ENCODE measurements at regions not wholly inside any gene's neighbourhood (a gene's known extent, or its start where the extent isn't known, plus 50 kb on each side); places are given as distances from the start of the nearest gene placed in this dataset.

DNA sequence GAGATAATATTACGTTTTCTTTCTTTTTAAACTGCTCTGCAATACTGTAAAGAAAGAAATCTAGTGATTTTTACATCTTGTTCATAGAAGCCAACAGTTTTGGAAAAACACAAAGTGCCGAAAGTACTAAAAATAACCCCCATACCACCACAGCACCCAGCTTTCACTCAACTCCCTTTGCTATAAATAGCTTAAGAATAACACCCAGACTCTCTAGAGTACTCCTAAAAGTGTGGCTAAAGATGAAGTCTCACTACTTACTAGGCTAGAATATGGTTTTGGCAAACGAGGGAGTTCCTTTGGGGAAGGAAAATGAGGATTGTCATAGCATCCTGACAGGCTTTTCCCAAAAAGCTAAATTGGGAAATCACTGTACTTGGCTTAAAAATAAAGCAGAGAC lies 151.8 kb upstream of the ANK3 start:
- intact Hi-C loops (cut with DNase I): no loop called here
- 53 to 69% methylated on average over 3 of the region's 3 CpGs for WGBS, 2 donors
- TF ChIP-seq, protein P1, sequence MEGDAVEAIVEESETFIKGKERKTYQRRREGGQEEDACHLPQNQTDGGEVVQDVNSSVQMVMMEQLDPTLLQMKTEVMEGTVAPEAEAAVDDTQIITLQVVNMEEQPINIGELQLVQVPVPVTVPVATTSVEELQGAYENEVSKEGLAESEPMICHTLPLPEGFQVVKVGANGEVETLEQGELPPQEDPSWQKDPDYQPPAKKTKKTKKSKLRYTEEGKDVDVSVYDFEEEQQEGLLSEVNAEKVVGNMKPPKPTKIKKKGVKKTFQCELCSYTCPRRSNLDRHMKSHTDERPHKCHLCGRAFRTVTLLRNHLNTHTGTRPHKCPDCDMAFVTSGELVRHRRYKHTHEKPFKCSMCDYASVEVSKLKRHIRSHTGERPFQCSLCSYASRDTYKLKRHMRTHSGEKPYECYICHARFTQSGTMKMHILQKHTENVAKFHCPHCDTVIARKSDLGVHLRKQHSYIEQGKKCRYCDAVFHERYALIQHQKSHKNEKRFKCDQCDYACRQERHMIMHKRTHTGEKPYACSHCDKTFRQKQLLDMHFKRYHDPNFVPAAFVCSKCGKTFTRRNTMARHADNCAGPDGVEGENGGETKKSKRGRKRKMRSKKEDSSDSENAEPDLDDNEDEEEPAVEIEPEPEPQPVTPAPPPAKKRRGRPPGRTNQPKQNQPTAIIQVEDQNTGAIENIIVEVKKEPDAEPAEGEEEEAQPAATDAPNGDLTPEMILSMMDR (IDR thresholded peaks at IDR 0.05): no peak
- TF ChIP-seq POLR2A (IDR thresholded peaks at IDR 0.05): no peak

DNA sequence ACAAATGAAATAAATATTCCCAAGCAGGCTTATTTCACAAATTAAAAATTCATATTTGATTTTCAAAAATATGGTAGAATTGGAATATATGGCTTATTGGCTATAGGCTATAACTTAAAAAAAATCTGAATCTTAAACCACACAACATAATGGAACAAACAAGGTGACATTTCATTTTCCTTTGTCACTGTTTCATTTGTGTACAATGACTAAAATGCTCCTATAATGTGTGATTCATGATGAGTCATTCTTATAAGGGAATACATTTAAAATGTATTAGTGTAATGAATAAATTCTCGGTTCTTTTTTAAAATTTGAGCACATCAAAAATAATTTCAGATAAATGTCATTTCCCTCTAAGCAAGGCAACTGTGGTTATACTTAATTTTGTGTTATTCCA lies 148.0 kb upstream of the ANK3 start:
- no peaks in the 10 kb centered on the region for H3K9me3 ChIP-seq
- H3K27me3 ChIP-seq: no peaks in the 10 kb centered on the region
- no peaks in the 10 kb centered on the region for H3K36me3 ChIP-seq
- 27 to 42% methylated on average over 1 of the region's 1 CpG for WGBS, 2 donors
- no peak overlapping the region for H3K4me3 ChIP-seq
- H3K4me1 ChIP-seq: peaks cover 0 to 3% (median 0%) of the 10 kb centered on the region in 3 donors
- DNase-seq: no peak
- TF ChIP-seq, protein P1 (IDR thresholded peaks at IDR 0.05): no peak
- no peak for TF ChIP-seq POLR2A (IDR thresholded peaks at IDR 0.05)
- no peak overlapping the region for H3K27ac ChIP-seq
- intact Hi-C loops (cut with DNase I): no loop called here

More for the DNA sequence above, 151.8 kb upstream of the ANK3 start:
- DNase-seq: no peak
- no peaks in the 10 kb centered on the region for H3K36me3 ChIP-seq
- H3K4me1 ChIP-seq: peaks cover 0 to 5% (median 0%) of the 10 kb centered on the region in 3 donors
- H3K4me3 ChIP-seq: no peak overlapping the region
- no peak overlapping the region for H3K27ac ChIP-seq
- H3K9me3 ChIP-seq: no peaks in the 10 kb centered on the region
- no peaks in the 10 kb centered on the region for H3K27me3 ChIP-seq

DNA sequence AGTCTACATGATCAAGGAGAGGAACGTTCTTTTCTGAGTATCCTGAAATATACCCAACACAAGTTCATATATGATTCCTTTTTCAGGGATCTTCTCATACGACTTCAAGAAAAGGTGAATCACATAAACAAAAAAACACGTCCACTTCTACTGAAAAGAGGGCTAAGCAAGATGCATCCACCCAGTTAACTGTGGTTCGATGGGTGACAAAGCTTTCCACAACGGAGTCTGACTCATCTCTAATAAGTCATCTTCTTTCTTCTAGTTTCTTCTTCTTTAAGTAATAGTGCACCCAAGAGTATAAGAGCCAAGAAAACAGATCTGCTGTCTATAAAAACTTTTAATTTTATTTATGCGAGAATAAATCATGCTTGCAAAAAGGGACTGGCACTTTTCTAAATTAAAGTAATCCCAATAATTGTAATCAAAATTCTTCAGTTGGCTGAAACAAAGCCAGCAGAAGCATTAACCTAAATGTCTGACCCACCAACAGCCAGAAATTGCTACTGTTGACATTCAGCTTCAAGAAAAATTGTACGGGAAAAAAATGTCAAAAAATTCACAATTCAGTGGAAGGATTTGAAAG lies 146.9 kb upstream of the ANK3 start:
- no peaks in the 10 kb centered on the region for H3K9me3 ChIP-seq
- intact Hi-C loops (cut with DNase I): no loop called here
- no peak overlapping the region for H3K27ac ChIP-seq
- no peak for TF ChIP-seq POLR2A (IDR thresholded peaks at IDR 0.05)
- TF ChIP-seq, protein P1 (IDR thresholded peaks at IDR 0.05): no peak
- no peak for DNase-seq
- H3K4me3 ChIP-seq: no peak overlapping the region
- no peaks in the 10 kb centered on the region for H3K27me3 ChIP-seq
- H3K36me3 ChIP-seq: no peaks in the 10 kb centered on the region
- H3K4me1 ChIP-seq: no peaks in the 10 kb centered on the region
- WGBS, 2 donors: 54 to 57% methylated on average over 7 of the region's 7 CpGs

DNA sequence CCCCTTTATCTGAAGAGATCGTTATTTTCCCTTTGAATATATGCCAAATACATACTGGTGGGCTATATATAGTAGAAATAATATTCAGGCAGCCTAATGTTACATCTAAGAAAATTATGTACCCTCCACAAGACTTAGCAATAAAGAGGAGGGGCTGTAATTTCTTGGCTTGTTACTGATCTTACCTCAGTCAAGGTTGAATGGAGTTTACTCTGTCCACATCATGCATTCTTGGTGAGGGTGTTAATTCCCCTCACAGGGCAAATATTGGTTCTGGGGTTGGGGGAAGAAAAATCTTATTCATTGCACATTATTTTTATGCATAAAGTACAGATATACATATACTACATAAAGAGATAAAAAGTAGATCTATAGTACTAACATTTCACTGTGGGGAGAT lies 145.8 kb upstream of the ANK3 start:
- no peak overlapping the region for H3K27ac ChIP-seq
- 80 to 82% methylated on average over 1 of the region's 1 CpG for WGBS, 2 donors
- TF ChIP-seq, protein P1 (IDR thresholded peaks at IDR 0.05): no peak
- no peak for TF ChIP-seq POLR2A (IDR thresholded peaks at IDR 0.05)
- no peaks in the 10 kb centered on the region for H3K36me3 ChIP-seq
- no peaks in the 10 kb centered on the region for H3K9me3 ChIP-seq
- H3K27me3 ChIP-seq: no peaks in the 10 kb centered on the region
- no peak overlapping the region for H3K4me3 ChIP-seq
- H3K4me1 ChIP-seq: no peaks in the 10 kb centered on the region
- intact Hi-C loops (cut with DNase I): no loop called here
- no peak for DNase-seq

DNA sequence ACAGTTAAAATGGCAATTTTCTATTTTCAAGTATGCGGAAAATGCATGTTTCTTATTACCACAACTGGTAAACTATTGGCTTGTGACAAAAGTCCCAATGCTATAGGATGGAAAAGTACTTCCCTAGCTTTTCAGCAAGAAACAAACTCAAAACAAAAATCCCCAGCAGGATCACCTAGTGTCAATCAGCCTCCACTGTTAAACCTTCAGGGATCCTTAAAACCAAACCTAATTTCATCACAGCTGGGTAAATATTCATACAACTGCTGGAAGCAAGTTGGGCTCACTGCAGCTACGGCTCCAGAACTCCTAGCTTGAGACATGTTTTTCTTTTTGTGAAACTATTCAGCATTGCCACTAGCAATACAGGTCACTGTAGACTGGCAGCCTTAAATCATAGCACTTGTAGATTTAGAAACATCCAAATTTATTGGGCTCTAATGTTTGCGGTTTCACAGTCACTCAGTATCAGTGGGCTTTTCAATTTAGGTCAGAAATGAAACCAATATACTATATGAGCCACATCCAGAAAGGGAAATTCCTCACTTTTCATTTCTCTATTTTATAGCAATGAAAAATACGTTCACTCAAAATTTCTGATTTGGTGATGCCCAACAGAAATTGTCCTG lies 145.2 kb upstream of the ANK3 start:
- no peak overlapping the region for H3K4me3 ChIP-seq
- H3K9me3 ChIP-seq: no peaks in the 10 kb centered on the region
- no peaks in the 10 kb centered on the region for H3K4me1 ChIP-seq
- intact Hi-C loops (cut with DNase I): no loop called here
- H3K27ac ChIP-seq: no peak overlapping the region
- TF ChIP-seq, protein P1 (IDR thresholded peaks at IDR 0.05): no peak
- no peak for TF ChIP-seq POLR2A (IDR thresholded peaks at IDR 0.05)
- no peak for DNase-seq
- 71 to 83% methylated on average over 4 of the region's 4 CpGs for WGBS, 2 donors
- H3K36me3 ChIP-seq: no peaks in the 10 kb centered on the region
- H3K27me3 ChIP-seq: no peaks in the 10 kb centered on the region

Measured in esophagus squamous epithelium (tissue), 5 donors.